HG03196 (cell line): ENCODE measurements at regions not wholly inside any gene's neighbourhood (a gene's known extent, or its start where the extent isn't known, plus 50 kb on each side); places are given as distances from the start of the nearest gene placed in this dataset.
A peak's percentile ranks its signal among the peaks of the same experiment; 100 is the strongest.
"Not testable (repeated sequence)": the region's sequence is repeated elsewhere in the genome, so short reads cannot be mapped to it uniquely, and the experiment has no call there.

Experiments used
- ATAC-seq: cut with Tn5 transposase; IDR thresholded peaks from one replicate; pipeline ENCODE4 v1.9.1; 2021; ENCODE audit not compliant: unreplicated experiment

GRCh38 chr18:12179029-12179428, 75.1 kb upstream of the CIDEA start:
- ATAC-seq: not testable (repeated sequence)

- not testable (repeated sequence) for ATAC-seq
These were observed 74.2 kb upstream of the CIDEA start for GRCh38 chr18:12179697-12180577.

- ATAC-seq: not testable (repeated sequence)
These were observed 55.4 kb upstream of the CIDEA start for GRCh38 chr18:12198797-12199196.

GRCh38 chr18:12200186-12200585, 54.0 kb upstream of the CIDEA start:
- peak; percentile 98 for ATAC-seq
